H1 (cell line): ENCODE measurements at regions not wholly inside any gene's neighbourhood (a gene's known extent, or its start where the extent isn't known, plus 50 kb on each side); places are given as distances from the start of the nearest gene placed in this dataset.

Experiments
- EZH2 ChIP-seq: fragments of 200-600 bp; sonication (generic); IDR thresholded peaks from 2 replicates; pipeline ENCODE4 v1.7.1; 2012; ENCODE audit warnings: low read depth, mild to moderate bottlenecking, moderate library complexity, low read length, inconsistent platforms; ENCODE audit not compliant: severe bottlenecking
- SP1 ChIP-seq: IDR thresholded peaks from 2 replicates; pipeline ENCODE4 v1.6.1; 2011; ENCODE audit warnings: low read depth, low read length

- TF ChIP-seq SP1 (no peak), EZH2 (no peak)
Measured at GRCh38 chr1:29524285-29525065, 288.2 kb downstream of the PTPRU start.
